GM19328 (cell line): ENCODE measurements at regions not wholly inside any gene's neighbourhood (a gene's known extent, or its start where the extent isn't known, plus 50 kb on each side); places are given as distances from the start of the nearest gene placed in this dataset.

ENCODE experiments used
- ATAC-seq: cut with Tn5 transposase; IDR thresholded peaks from one replicate; pipeline ENCODE4 v1.9.1; 2021; ENCODE audit warnings: mild to moderate bottlenecking, moderate library complexity; ENCODE audit not compliant: unreplicated experiment

GRCh38 chr1:60152891-60153290, 79.3 kb upstream of the C1orf87 start:
- no peak for ATAC-seq

DNA sequence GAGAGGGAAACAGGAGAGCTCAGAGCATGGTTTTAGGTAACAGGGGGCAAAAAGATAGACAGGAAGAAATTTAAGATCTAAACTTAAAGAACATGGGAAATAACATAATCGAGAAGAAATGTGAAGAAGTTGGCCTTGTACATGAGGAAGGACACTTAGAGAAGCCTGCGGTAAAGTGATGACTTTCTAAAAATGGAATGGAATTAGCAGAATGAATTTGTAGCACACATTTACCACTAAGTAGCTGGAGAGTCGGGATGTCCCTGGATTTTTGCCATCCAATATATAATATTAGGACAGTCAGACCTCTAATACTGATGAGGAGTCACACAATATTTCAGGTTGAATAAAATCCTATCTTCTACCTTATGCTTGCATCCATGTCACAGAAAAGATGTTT, 77.7 kb upstream of the C1orf87 start:
- no peak for ATAC-seq

- ATAC-seq, result no peak
Observed at GRCh38 chr1:60149251-60149650, 75.7 kb upstream of the C1orf87 start.

GRCh38 chr1:60146884-60147283, 73.3 kb upstream of the C1orf87 start:
- no peak for ATAC-seq

- no peak for ATAC-seq
Observed at GRCh38 chr1:60145771-60146170, 72.2 kb upstream of the C1orf87 start.

DNA sequence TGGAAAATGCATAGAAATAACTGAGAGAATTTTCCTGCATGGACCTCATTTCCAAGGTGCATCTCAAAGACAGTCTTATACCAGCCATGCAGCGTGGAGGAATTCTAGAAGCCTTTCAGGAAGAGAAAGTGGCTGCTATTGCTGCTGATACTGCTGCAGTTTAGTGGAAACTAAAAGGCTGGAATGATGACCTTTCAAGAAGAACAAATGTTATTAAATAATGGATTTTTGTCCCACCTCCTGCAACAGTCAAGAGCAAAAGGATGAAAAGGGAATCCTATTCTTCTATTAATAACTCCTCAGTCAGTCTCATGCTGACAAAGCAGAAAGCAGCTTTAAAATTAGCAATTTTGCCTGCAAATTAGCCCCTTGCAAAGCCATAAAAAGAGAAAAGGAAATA, 68.2 kb upstream of the C1orf87 start:
- ATAC-seq, result no peak

- ATAC-seq, result no peak
Observed at GRCh38 chr1:60141276-60141675, 67.7 kb upstream of the C1orf87 start.

GRCh38 chr1:60137406-60137805, 63.8 kb upstream of the C1orf87 start:
- ATAC-seq, result no peak

DNA sequence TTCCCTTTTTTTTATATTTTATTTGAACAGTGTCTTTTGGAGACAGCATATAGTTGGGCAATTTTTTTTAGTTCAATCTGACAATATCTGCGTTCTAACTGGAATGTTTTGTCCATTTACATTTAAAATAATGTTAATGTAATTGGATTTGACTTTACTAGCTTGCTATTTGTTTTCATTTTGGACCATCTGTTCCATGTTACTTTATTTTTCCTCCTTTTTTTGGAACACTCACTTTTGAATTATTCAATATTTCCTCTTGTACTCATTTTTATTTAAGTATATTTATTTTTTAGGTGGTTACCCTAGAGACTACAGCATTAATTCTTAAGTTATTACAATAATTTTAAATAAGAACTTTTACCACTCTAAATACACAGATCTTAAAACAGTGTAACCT, 62.8 kb upstream of the C1orf87 start:
- no peak for ATAC-seq

DNA sequence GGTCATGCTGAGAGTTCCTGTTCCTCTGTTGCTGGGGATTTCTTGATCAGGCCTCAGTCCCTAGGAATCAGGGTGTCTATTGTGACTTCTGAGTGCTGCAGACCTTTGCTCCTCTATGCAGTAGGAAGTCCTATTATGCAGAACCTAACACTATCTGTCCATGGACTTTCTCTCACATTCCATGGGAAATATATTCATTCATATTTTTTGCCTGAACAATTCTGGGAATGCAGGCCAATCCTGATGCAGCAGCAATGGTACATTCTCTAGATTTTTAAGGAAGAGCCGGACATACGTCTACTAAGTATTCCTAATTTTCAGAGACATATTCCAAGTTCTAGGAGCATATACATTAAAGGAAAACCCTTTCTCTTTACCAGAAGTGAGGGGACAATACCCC, 61.1 kb upstream of the C1orf87 start:
- ATAC-seq, result no peak

DNA sequence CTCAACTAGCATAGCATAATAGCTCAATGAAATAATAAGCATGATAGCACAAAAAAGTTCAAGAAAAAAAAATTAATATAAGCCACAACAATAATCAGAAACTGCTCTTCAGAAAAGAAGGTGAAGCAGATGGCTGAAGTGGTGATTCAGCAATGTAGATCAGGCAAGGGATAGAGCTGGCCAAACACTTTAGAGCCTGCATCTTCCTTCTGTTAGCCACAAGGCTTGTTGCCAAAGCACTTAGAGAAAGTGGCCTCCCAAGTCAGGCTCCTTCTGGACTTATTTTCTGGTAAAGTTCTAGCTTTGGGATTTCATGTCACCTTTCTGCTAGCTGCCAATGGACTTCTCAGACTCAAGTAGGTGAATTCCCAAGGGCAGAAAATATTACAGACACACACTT, 60.3 kb upstream of the C1orf87 start:
- no peak for ATAC-seq

DNA sequence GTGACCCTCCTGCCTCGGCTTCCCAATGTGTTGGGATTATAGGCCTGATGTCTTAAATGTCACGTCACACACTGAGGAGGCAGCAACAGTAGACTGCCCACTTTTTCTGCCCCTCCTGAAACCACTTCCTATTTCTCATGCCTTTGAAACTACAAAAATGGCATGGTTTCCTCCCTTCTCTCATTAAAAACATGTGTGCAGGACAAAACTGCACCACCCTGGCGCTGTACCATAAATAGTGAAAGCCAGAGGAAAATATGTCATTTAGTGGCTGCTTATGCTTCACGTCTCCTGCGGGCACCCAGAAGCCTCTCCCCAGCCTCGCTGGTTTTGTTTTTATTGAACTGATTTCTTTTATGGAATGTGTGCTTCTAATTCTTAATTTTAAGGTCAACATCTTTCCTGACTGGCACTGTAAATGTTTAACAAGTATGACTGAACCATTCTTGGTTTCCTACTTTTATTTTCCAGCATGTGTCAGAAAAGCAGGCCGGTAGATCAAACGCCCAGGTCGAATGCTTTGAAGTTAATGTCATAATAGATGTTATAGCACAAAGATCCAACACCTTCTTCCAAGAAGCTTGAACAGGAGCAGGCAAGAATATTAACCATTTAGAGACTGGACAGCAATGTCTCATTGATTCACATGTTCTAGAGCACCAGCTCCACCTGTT, 59.6 kb upstream of the C1orf87 start:
- no peak for ATAC-seq

- ATAC-seq, result no peak
Observed at GRCh38 chr1:60132108-60132507, 58.5 kb upstream of the C1orf87 start.

- no peak for ATAC-seq
Observed at GRCh38 chr1:60130703-60131102, 57.1 kb upstream of the C1orf87 start.

DNA sequence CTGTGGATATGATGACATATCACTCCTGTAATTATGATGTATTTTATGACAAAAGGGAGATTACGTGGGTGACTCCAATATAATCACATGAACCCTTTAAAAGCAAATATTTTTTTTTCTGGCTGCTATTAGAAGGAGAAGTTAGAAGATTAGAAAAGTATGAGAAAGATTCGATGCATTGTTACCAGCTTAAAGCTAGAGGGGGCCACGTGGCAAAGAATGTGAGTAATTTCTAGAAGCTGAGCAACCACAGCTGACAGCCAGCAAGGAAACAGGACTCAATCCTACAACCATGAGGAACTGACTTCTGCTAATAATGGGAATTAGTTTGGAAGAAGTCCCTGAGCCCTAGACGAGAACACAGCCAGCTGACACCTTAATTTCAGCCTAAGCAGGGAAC, 56.3 kb upstream of the C1orf87 start:
- ATAC-seq, result no peak

- ATAC-seq, result no peak
Observed at GRCh38 chr1:60126723-60127122, 53.2 kb upstream of the C1orf87 start.
